Activated CD4-positive, CD25-positive, alpha-beta regulatory T cell treated with anti-CD3 and anti-CD28 coated beads, Interleukin-2, amount 50 U/mL, for 16 hours (primary cell): ENCODE measurements at regions not wholly inside any gene's neighbourhood (a gene's known extent, or its start where the extent isn't known, plus 50 kb on each side); places are given as distances from the start of the nearest gene placed in this dataset.

Experiments
- DNase-seq: peaks from one replicate; pipeline ENCODE4 v3.0.0-alpha.2; 2020; ENCODE audit warnings: low read depth, low spot score

- DNase-seq: no peak
These were observed 399.7 kb upstream of the RBFOX1 start for GRCh38 chr16:6932871-6933385.

DNA sequence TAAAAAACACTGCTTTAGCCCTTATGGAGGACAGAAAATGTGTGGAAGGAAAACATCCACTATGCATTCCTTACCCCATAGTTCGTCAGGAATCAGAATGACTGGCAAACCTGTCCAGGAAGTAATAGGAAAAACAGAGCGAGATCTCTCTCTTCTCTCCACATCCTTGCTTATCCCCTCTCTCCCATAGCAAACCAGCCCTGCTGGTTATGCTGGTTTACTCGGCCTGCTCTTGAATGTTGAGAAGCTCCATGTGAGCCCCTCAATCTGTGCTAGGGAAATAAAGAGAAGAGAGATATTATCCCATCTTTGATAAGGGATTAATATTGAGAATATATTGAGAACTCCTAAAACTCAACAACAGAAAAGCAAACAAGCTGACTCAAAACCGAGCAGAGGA is 402.8 kb upstream of the RBFOX1 start:
- no peak for DNase-seq

DNA sequence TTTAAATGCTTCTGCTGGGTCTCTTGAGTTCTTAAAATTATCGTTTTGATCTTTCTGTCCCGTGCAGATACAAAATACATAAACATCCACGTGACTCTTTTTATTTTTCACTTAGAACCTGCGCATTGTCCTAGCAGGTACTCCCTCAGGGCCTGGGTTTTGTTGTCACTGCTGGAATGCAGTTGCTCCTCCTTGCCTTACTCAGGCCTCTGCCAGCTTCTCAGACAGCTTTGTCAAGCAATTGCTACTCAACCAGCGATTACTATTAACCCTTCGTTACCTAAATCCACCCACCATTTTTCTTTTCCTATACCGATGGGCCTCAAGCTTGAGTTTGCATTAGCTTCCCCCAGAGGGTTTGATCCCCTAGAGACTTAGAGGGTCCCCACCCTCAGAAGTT is 405.9 kb upstream of the RBFOX1 start:
- no peak for DNase-seq

- no peak for DNase-seq
These were observed 406.3 kb upstream of the RBFOX1 start for GRCh38 chr16:6926341-6926740.

GRCh38 chr16:6918646-6919045 is 414.0 kb upstream of the RBFOX1 start:
- no peak for DNase-seq

DNA sequence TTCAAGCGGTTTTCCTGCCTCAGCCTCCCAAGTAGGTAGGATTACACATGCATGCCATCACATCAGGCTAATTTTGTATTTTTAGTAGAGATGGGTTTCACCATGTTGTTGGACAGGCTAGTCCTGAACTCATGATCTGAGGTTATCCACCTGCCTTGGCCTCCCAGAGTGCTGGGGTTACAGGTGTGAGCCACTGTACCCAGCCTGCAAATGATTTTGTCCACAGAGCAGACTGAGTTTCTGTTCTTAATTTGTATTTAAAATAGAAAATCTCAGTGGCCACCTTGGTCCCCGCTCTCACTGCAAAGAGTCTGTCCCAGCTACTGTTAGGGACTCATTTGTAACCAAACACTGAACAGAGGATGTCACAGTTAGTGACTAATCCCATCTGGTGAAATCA is 415.7 kb upstream of the RBFOX1 start:
- no peak for DNase-seq

GRCh38 chr16:6913566-6913965 is 419.1 kb upstream of the RBFOX1 start:
- no peak for DNase-seq

GRCh38 chr16:6910301-6910700 is 422.3 kb upstream of the RBFOX1 start:
- no peak for DNase-seq

- DNase-seq: no peak
These were observed 427.0 kb upstream of the RBFOX1 start for GRCh38 chr16:6905601-6906000.

GRCh38 chr16:6903671-6904070 is 429.0 kb upstream of the RBFOX1 start:
- DNase-seq: no peak

GRCh38 chr16:6898896-6899295 is 433.7 kb upstream of the RBFOX1 start:
- no peak for DNase-seq

DNA sequence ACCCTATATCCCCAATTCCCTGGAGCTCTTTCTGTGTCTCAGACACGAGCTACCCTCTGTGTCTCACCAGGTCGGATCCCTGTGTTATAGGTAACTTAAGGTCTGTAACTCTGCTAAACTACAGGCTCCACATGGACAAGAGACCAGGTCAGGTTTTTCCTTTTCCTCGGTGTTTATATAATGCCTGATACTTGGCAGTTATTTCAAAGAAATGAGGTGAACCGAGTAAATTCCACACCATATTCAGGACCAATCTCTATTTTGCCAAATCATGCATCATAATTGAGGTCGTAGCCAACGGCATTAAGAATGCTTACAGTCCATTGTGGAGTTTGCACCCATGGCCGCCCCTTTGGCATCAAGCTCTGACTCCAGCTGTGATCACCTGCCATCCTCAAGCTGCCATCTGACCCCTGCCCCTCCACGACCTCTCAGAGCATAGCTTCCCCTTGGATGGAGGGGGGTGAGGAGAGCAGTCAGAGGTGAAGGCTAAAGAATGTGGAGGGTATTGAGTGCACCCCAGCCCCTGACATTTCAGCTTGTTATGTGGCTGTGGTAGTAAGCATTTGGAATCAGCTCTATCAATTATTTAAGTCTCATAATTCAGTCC is 434.7 kb upstream of the RBFOX1 start:
- no peak for DNase-seq

DNA sequence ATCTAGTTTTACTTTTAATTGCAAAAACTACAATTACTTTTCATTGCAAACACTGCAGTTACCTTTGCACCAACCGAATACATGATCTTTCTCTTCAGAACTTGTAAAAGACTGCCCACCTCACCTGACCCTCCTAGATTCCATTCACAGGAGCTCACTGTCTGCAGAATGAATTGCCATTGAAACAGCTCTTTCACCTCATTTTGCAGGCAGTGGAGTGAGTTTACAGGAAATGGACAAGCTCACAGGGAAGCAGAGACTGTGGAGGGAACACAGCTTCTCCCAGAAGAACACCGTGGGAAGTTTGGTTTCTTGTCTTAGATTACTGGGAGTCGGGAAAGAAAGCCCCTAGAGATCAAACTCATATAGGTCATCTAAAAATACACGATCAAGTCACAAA is 439.7 kb upstream of the RBFOX1 start:
- no peak for DNase-seq

- no peak for DNase-seq
These were observed 441.1 kb upstream of the RBFOX1 start for GRCh38 chr16:6891496-6891895.

GRCh38 chr16:6888531-6888930 is 444.1 kb upstream of the RBFOX1 start:
- no peak for DNase-seq

- no peak for DNase-seq
These were observed 448.6 kb upstream of the RBFOX1 start for GRCh38 chr16:6884002-6884401.

DNA sequence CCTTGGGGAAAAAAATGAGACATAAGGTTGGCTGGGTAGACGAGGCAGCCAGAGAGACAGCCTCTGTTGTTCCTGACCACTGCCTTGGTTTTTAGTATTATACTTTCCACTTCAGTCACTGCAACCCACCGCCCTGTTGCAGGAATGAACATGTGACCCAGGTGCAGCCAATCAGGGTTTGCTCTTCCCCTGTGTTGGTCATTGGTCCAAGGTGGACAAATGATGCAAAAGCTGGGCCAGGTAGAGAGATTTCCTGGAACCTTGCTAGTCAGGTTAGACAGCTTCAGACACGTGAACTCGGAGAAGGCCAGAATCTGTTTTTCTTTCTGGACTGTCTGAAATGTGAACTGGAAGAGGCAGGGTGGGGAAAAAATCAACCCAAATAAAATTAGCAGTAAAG is 452.4 kb upstream of the RBFOX1 start:
- DNase-seq: no peak

DNA sequence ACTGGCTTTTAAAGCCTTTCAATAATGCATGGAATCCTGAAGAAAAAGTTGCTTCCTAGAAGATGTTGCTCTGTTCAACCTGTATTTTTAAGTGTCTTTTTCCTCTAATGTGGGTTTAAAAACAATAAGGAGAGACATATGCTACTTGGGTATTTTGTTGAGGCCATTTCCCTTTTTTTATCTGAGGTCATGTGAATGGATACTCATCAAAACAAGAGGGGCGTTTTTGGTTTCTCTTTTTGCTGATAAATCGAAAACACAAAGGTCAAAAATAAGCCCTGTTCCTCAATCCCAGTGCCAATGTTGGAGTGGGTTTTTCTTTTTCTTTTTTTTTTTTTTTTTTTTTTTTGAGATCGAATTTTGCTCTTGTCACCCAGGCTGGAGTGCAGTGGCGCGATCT is 468.0 kb upstream of the RBFOX1 start:
- DNase-seq: no peak

- DNase-seq: no peak
These were observed 468.4 kb upstream of the RBFOX1 start for GRCh38 chr16:6864244-6864643.

- DNase-seq: no peak
These were observed 469.5 kb upstream of the RBFOX1 start for GRCh38 chr16:6863135-6863534.

- DNase-seq: no peak
These were observed 470.7 kb upstream of the RBFOX1 start for GRCh38 chr16:6861815-6862477.

DNA sequence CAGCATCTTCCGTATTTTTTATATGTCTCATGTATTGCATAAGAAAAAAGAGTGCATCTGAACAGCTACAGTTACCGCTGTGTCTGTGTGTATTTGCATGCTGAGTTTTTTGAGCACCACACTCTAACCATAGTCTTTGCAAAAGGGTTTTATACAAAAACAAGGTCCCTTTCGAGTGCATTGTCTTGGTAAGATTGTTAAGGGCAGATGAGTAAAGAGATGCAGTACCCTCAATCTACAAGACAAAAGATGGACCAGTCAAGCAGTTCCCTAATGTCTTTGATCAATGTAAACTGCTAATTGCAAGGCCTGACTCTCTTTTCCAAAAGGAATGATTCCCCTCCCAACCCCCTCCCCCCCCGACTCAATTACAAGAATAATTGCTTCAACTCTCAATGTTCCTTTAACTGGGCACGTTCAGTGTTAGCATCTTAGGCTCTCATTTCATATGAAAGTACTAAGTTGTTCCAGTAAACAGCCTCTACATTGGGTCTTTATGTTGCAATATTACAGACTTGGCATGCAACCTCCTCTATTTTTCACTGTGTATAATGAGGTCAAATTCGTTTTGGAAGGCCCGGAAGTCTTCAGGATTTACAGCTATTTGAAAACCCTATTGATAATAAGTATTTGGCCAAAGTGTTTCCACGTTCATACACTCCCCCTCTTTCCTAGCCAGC is 471.4 kb upstream of the RBFOX1 start:
- DNase-seq: no peak

GRCh38 chr16:6857575-6857974 is 475.1 kb upstream of the RBFOX1 start:
- DNase-seq: no peak
